IPS-NIHi7 (cell line): ENCODE measurements at regions not wholly inside any gene's neighbourhood (a gene's known extent, or its start where the extent isn't known, plus 50 kb on each side); places are given as distances from the start of the nearest gene placed in this dataset.

Experiments
- DNase-seq: peaks from one replicate; pipeline ENCODE4 v3.0.0; 2012; ENCODE audit warnings: mixed read lengths; ENCODE audit errors: extremely low spot score

GRCh38 chr1:106753066-106753465, 303.4 kb upstream of the PRMT6 start:
- DNase-seq = no peak

GRCh38 chr1:106754957-106755356, 301.5 kb upstream of the PRMT6 start:
- no peak for DNase-seq

GRCh38 chr1:106755682-106756406, 300.6 kb upstream of the PRMT6 start:
- no peak for DNase-seq

- DNase-seq = no peak
Observed at GRCh38 chr1:106756752-106757151, 299.7 kb upstream of the PRMT6 start.

GRCh38 chr1:106768077-106768476, 288.4 kb upstream of the PRMT6 start:
- no peak for DNase-seq

- DNase-seq = no peak
Observed at GRCh38 chr1:106768501-106768900, 288.0 kb upstream of the PRMT6 start.

GRCh38 chr1:106773206-106773605, 283.3 kb upstream of the PRMT6 start:
- DNase-seq = no peak

GRCh38 chr1:106780066-106780465, 276.4 kb upstream of the PRMT6 start:
- DNase-seq = no peak

GRCh38 chr1:106780806-106781569, 275.5 kb upstream of the PRMT6 start:
- no peak for DNase-seq

GRCh38 chr1:106785176-106785575, 271.3 kb upstream of the PRMT6 start:
- DNase-seq = no peak

GRCh38 chr1:106787520-106787919, 269.0 kb upstream of the PRMT6 start:
- no peak for DNase-seq

GRCh38 chr1:106789686-106790085, 266.8 kb upstream of the PRMT6 start:
- DNase-seq = no peak

GRCh38 chr1:106791041-106791440, 265.4 kb upstream of the PRMT6 start:
- no peak for DNase-seq

GRCh38 chr1:106793651-106794050, 262.8 kb upstream of the PRMT6 start:
- DNase-seq = no peak

- no peak for DNase-seq
Observed at GRCh38 chr1:106798991-106799390, 257.5 kb upstream of the PRMT6 start.

- DNase-seq = no peak
Observed at GRCh38 chr1:106802181-106802580, 254.3 kb upstream of the PRMT6 start.

GRCh38 chr1:106814418-106814817, 242.1 kb upstream of the PRMT6 start:
- no peak for DNase-seq

GRCh38 chr1:106817575-106817974, 238.9 kb upstream of the PRMT6 start:
- no peak for DNase-seq

- no peak for DNase-seq
Observed at GRCh38 chr1:106831511-106831910, 225.0 kb upstream of the PRMT6 start.

GRCh38 chr1:106836708-106837107, 219.8 kb upstream of the PRMT6 start:
- no peak for DNase-seq

GRCh38 chr1:106843518-106843917, 213.0 kb upstream of the PRMT6 start:
- DNase-seq = no peak

GRCh38 chr1:106846656-106847055, 209.8 kb upstream of the PRMT6 start:
- no peak for DNase-seq

GRCh38 chr1:106861110-106861509, 195.4 kb upstream of the PRMT6 start:
- DNase-seq = no peak
